IMR-90 (cell line): ENCODE measurements at regions not wholly inside any gene's neighbourhood (a gene's known extent, or its start where the extent isn't known, plus 50 kb on each side); places are given as distances from the start of the nearest gene placed in this dataset.
A peak's percentile ranks its signal among the peaks of the same experiment; 100 is the strongest.

Source experiments
- ATAC-seq: fragments of 200-7000 bp; cut with Tn5 transposase; 2 replicates; pipeline ENCODE4 v1.9.1; 2020; ENCODE audit warnings: low read depth, mild to moderate bottlenecking, moderate library complexity
- BruUV-seq: library from RNA; stranded (reverse); fragments of 400-500 nt; replicated peaks from 2 replicates; lab custom pipeline; 2021; lab: Mats Ljungman, UMichigan
- CTCF ChIA-PET: fragments of 300-600 bp; formaldehyde crosslinking; extraction: SDS; loops from one replicate; lab custom pipeline; 2021; ENCODE audit warnings: antibody characterized with exemption; lab: Yijun Ruan, JAX
- POLR2A ChIA-PET: fragments of 300-600 bp; sonication (Branson Sonifier 250); formaldehyde crosslinking; loops from one replicate; lab custom pipeline; 2022; ENCODE audit warnings: antibody characterized with exemption; ENCODE audit not compliant: unreplicated experiment; lab: Charles Lee
- DNase-seq: peaks from one replicate; pipeline ENCODE4 v3.0.0; 2013
- H2AFZ ChIP-seq: replicated peaks from 2 replicates; pipeline ENCODE3; 2013; ENCODE audit warnings: low read length, mild to moderate bottlenecking; ENCODE audit not compliant: poor library complexity
- H2AK5ac ChIP-seq: 2 replicates; pipeline ENCODE4 v1.6.1; 2013; ENCODE audit warnings: low read depth, low read length, inconsistent platforms
- H2AK9ac ChIP-seq: replicated peaks from 2 replicates; pipeline ENCODE3; 2013; ENCODE audit warnings: mild to moderate bottlenecking, low read depth, low read length, moderate library complexity; ENCODE audit not compliant: poor library complexity
- H2BK120ac ChIP-seq: 2 replicates; pipeline ENCODE4 v1.6.1; 2013; ENCODE audit warnings: low read depth, low read length, inconsistent platforms
- H2BK15ac ChIP-seq: 3 replicates; pipeline ENCODE4 v1.6.1; 2013; ENCODE audit warnings: low read depth, low read length, inconsistent platforms
- H2BK20ac ChIP-seq: 2 replicates; pipeline ENCODE4 v1.6.1; 2013; ENCODE audit warnings: low read depth, mild to moderate bottlenecking, inconsistent platforms, low read length, moderate library complexity
- H2BK5ac ChIP-seq: 2 replicates; pipeline ENCODE4 v1.6.1; 2013; ENCODE audit warnings: mild to moderate bottlenecking, low read depth, low read length, inconsistent platforms; ENCODE audit not compliant: poor library complexity, severe bottlenecking
- H3K14ac ChIP-seq: replicated peaks from 2 replicates; pipeline ENCODE4 v1.6.1; 2013; ENCODE audit warnings: low read depth, low read length, inconsistent platforms
- H3K18ac ChIP-seq: 2 replicates; pipeline ENCODE4 v1.6.1; 2013; ENCODE audit warnings: low read depth, low read length, control low read depth
- H3K23ac ChIP-seq: 2 replicates; pipeline ENCODE4 v1.6.1; 2013; ENCODE audit warnings: low read depth, low read length, inconsistent platforms
- H3K27ac ChIP-seq: 2 replicates; pipeline ENCODE4 v1.5.1; 2013; ENCODE audit warnings: mild to moderate bottlenecking, control low read depth, low read length; ENCODE audit not compliant: insufficient read depth
- H3K27me3 ChIP-seq: 2 replicates; pipeline ENCODE4 v1.6.1; 2013; ENCODE audit warnings: low read length; ENCODE audit not compliant: control insufficient read depth, insufficient read depth
- H3K36me3 ChIP-seq: 2 replicates; pipeline ENCODE4 v1.6.1; 2013; ENCODE audit warnings: low read length, mixed read lengths; ENCODE audit not compliant: control insufficient read depth, insufficient read depth
- H3K4ac ChIP-seq: 2 replicates; pipeline ENCODE4 v1.6.1; 2013; ENCODE audit warnings: low read depth, low read length, inconsistent platforms
- H3K4me1 ChIP-seq: 2 replicates; pipeline ENCODE4 v1.6.1; 2013; ENCODE audit warnings: low read length, mixed read lengths; ENCODE audit not compliant: control insufficient read depth, insufficient read depth
- H3K4me2 ChIP-seq: 2 replicates; pipeline ENCODE4 v1.6.1; 2013; ENCODE audit warnings: low read depth, mild to moderate bottlenecking, control low read depth, low read length, moderate library complexity
- H3K4me3 ChIP-seq: 2 replicates; pipeline ENCODE4 v1.5.1; 2013; ENCODE audit warnings: low read depth, mild to moderate bottlenecking, control low read depth, low read length, moderate library complexity; ENCODE audit not compliant: insufficient read depth
- H3K56ac ChIP-seq: 2 replicates; pipeline ENCODE4 v1.6.1; 2013; ENCODE audit warnings: low read length, inconsistent platforms; ENCODE audit not compliant: insufficient read depth; ENCODE audit errors: extremely low read depth
- H3K79me1 ChIP-seq, 2 experiments: 2 replicates each; pipeline ENCODE4 v1.6.1; 2013; ENCODE audit warnings: low read length in 2 of 2, inconsistent platforms in 1 of 2, low read depth in 1 of 2
- H3K9ac ChIP-seq: 2 replicates; pipeline ENCODE4 v1.6.1; 2013; ENCODE audit warnings: low read depth, low read length, control low read depth
- H3K9me1 ChIP-seq: 2 replicates; pipeline ENCODE4 v1.6.1; 2013; ENCODE audit warnings: low read length, inconsistent platforms; ENCODE audit not compliant: insufficient read depth
- H3K9me3 ChIP-seq: 2 replicates; pipeline ENCODE4 v1.6.1; 2013; ENCODE audit warnings: low read length; ENCODE audit not compliant: control insufficient read depth, insufficient read depth
- H4K20me1 ChIP-seq: 2 replicates; pipeline ENCODE4 v1.6.1; 2013; ENCODE audit warnings: low read length, inconsistent platforms; ENCODE audit not compliant: insufficient read depth
- H4K5ac ChIP-seq: 2 replicates; pipeline ENCODE4 v1.6.1; 2013; ENCODE audit warnings: mild to moderate bottlenecking, low read depth, low read length, control low read depth
- H4K8ac ChIP-seq, 2 experiments: 2 replicates each; pipeline ENCODE4 v1.6.1; 2013; ENCODE audit warnings: low read depth in 2 of 2, low read length in 2 of 2, control low read depth in 1 of 2, inconsistent platforms in 1 of 2
- H4K91ac ChIP-seq: 2 replicates; pipeline ENCODE4 v1.6.1; 2013; ENCODE audit warnings: low read depth, low read length, inconsistent platforms; ENCODE audit not compliant: insufficient read depth
- BHLHE40 ChIP-seq: fragments of 150-350 bp; IDR thresholded peaks from 2 replicates; pipeline ENCODE4 v1.6.1; 2016; ENCODE audit warnings: mild to moderate bottlenecking, low read depth, low read length
- CEBPB ChIP-seq: IDR thresholded peaks from 2 replicates; pipeline ENCODE4 v1.6.1; 2012; ENCODE audit warnings: low read depth, low read length, improper control_type of control experiment
- CHD1 ChIP-seq: IDR thresholded peaks from 2 replicates; pipeline ENCODE4 v1.6.1; 2012; ENCODE audit warnings: low read depth, low read length, improper control_type of control experiment
- MAFK ChIP-seq: IDR thresholded peaks from 2 replicates; pipeline ENCODE4 v1.6.1; 2012; ENCODE audit warnings: low read depth, low read length, improper control_type of control experiment
- MXI1 ChIP-seq: IDR thresholded peaks from 2 replicates; pipeline ENCODE4 v1.6.1; 2012; ENCODE audit warnings: low read depth, mild to moderate bottlenecking, low read length, moderate library complexity, borderline replicate concordance
- RCOR1 ChIP-seq: IDR thresholded peaks from 2 replicates; pipeline ENCODE4 v1.6.1; 2012; ENCODE audit warnings: mild to moderate bottlenecking, low read length, improper control_type of control experiment; ENCODE audit not compliant: insufficient replicate concordance
- RFX5 ChIP-seq: IDR thresholded peaks from 2 replicates; pipeline ENCODE4 v1.8.0; 2012; ENCODE audit warnings: low read depth, mild to moderate bottlenecking, low read length, moderate library complexity
- SMC3 ChIP-seq: fragments of 150-350 bp; IDR thresholded peaks from 2 replicates; pipeline ENCODE4 v1.6.1; 2016; ENCODE audit warnings: low read depth, mild to moderate bottlenecking, antibody characterized with exemption, low read length, moderate library complexity
- USF2 ChIP-seq: fragments of 150-350 bp; IDR thresholded peaks from 2 replicates; pipeline ENCODE4 v1.6.1; 2017; ENCODE audit warnings: mild to moderate bottlenecking, antibody characterized with exemption, low read length, low read depth
- WGBS, 2 experiments: methylation state at CpG; one replicate each; pipeline versions ENCODE4 v1.1.5 to v1.1.7; 2013; ENCODE audit warnings: missing lambda C conversion rate in 2 of 2; ENCODE audit not compliant: insufficient read length in 1 of 2; ENCODE audit errors: extremely low coverage in 2 of 2; 5-methylcytosine and 5-hydroxymethylcytosine counted together
- dilution Hi-C: fragments of 300-500 bp; cut with HindIII; formaldehyde crosslinking; loops from one replicate; pipeline ENCODE4 v1.14.3; 2018; ENCODE audit warnings: low sequenced_read_pairs; ENCODE audit not compliant: unreplicated experiment
- in situ Hi-C: fragments of 300-500 bp; cut with MboI; formaldehyde crosslinking; loops from 3 replicates; pipeline ENCODE4 v1.14.3; 2019; ENCODE audit warnings: low sequenced_read_pairs, inconsistent platforms, mixed read lengths
- intact Hi-C: fragments of 100-400 bp; cut with micrococcal nuclease; formaldehyde crosslinking; loops from 2 replicates; pipeline ENCODE4 v1.10.0; 2022

GRCh38 chr9:105142406-105143135 is 101.9 kb upstream of the SLC44A1 start:
- Histone ChIP-seq H3K27ac (no peak overlapping the region), H3K14ac (no peak overlapping the region), H3K9me1 (peaks cover 7% of the 10 kb centered on the region; the same call in 1 of the 2 replicates), H3K79me1 (no peaks in the 10 kb centered on the region), H3K9ac (no peak overlapping the region), H3K27me3 (0 out of 2 replicates have a peak, but pooled peaks cover 2% of the 10 kb centered on the region), H3K56ac (no peak overlapping the region), H2BK15ac (no peak overlapping the region), H2AK5ac (0 out of 2 replicates have a peak overlapping the region, but pooled peaks have one; percentile 5), H3K4me1 (no peaks in the 10 kb centered on the region; the same call in 1 of the 2 replicates), H2BK5ac (no peak overlapping the region), H3K23ac (no peak overlapping the region), H4K91ac (no peak overlapping the region; the same call in 1 of the 2 replicates), H3K36me3 (no peaks in the 10 kb centered on the region), H4K5ac (no peak overlapping the region), H2AK9ac (no peak overlapping the region), H2BK20ac (no peak overlapping the region), H3K9me3 (no peaks in the 10 kb centered on the region), H3K4me3 (no peak overlapping the region), H4K8ac (no peak overlapping the region), H2AFZ (no peak overlapping the region), H3K18ac (no peak overlapping the region), H2BK120ac (no peak overlapping the region), H4K20me1 (no peaks in the 10 kb centered on the region), H3K4ac (no peak overlapping the region), H3K4me2 (no peak overlapping the region)
- in situ Hi-C loops (loop anchor here (10.0 to 25.0 kb wide), 2 partner anchors 58 to 155 kb away; no protein-coding TSS in a partner anchor), dilution Hi-C loops (no loop called here), intact Hi-C loops (no loop called here)
- CTCF ChIA-PET: no interaction called here
- POLR2A ChIA-PET: no interaction called here
- TF ChIP-seq BHLHE40 (no peak), CHD1 (no peak), MAFK (no peak), MXI1 (no peak), RCOR1 (no peak), CEBPB (no peak), SMC3 (no peak), USF2 (no peak), RFX5 (no peak)
- BruUV-seq: no TSS peak
- DNase-seq (peak; percentile 59), ATAC-seq (no peak)
- 100% methylated on average over 2 of the region's 8 CpGs; no CpG with 5 or more reads in 1 of the 2 experiments for WGBS, 2 experiments
